HCT116 (cell line): ENCODE measurements at regions not wholly inside any gene's neighbourhood (a gene's known extent, or its start where the extent isn't known, plus 50 kb on each side); places are given as distances from the start of the nearest gene placed in this dataset.
"Not testable (repeated sequence)": the region's sequence is repeated elsewhere in the genome, so short reads cannot be mapped to it uniquely, and the experiment has no call there.

Source experiments
- ATAC-seq: fragments of 200-7000 bp; cut with Tn5 transposase; 2 replicates; pipeline ENCODE4 v1.9.1; 2020; ENCODE audit warnings: mild to moderate bottlenecking, moderate library complexity
- BruUV-seq: library from RNA; stranded (reverse); fragments of 400-500 nt; replicated peaks from 2 replicates; lab custom pipeline; 2021; lab: Mats Ljungman, UMichigan
- CTCF ChIA-PET: fragments of 300-600 bp; sonication (Branson Sonifier 250); formaldehyde crosslinking; loops from one replicate; lab custom pipeline; 2021; ENCODE audit warnings: antibody characterized with exemption; lab: Charles Lee
- POLR2A ChIA-PET: fragments of 300-600, 350-600 bp; sonication (Branson Sonifier 250); formaldehyde crosslinking; loops from one replicate; lab custom pipeline; 2021; ENCODE audit warnings: antibody characterized with exemption; lab: Charles Lee
- RAD21 ChIA-PET, 2 experiments: fragments of 300-600 bp; sonication (Branson Sonifier 250); formaldehyde crosslinking; loops; one replicate each; lab custom pipeline; 2023; ENCODE audit warnings: low total read pairs in 2 of 2; ENCODE audit not compliant: uncharacterized antibody in 2 of 2, unreplicated experiment in 2 of 2, low non-redundant PET in 1 of 2; lab: Charles Lee
- DNase-seq: peaks from one replicate; pipeline ENCODE4 v3.0.0-alpha.2; 2010; ENCODE audit warnings: low read depth, low spot score
- H2AFZ ChIP-seq: fragments of 200-600 bp; shearing (Covaris generic), sonication (generic); 2 replicates; pipeline ENCODE4 v1.6.1; 2017; ENCODE audit warnings: low read depth, mixed run types, mixed read lengths, antibody characterized with exemption, low read length; ENCODE audit not compliant: poor library complexity, severe bottlenecking
- H3K27ac ChIP-seq: 2 replicates; pipeline ENCODE4 v1.5.1; 2012; ENCODE audit warnings: low read depth, low read length
- H3K27me3 ChIP-seq: fragments of 200-600 bp; sonication (generic); 2 replicates; pipeline ENCODE4 v1.6.1; 2016; ENCODE audit warnings: mixed run types, low read length, mixed read lengths; ENCODE audit not compliant: insufficient read depth
- H3K36me3 ChIP-seq, 2 experiments: fragments of 200-500 bp in 1 of 2; fragments of 200-600 bp in 1 of 2; sonication (Bioruptor generic) in 1 of 2; sonication (generic) in 1 of 2; 2 replicates each; pipeline versions ENCODE4 v1.5.1 to v1.6.1; 2014 to 2016; ENCODE audit warnings: low read length in 2 of 2, inconsistent platforms in 1 of 2, mixed read lengths in 1 of 2, mixed run types in 1 of 2; ENCODE audit not compliant: insufficient read depth in 2 of 2, control insufficient read depth in 1 of 2
- H3K4me1 ChIP-seq, 2 experiments: fragments of 200-600 bp in 1 of 2; sonication (generic) in 1 of 2; 2 replicates each; pipeline versions ENCODE4 v1.5.1 to v1.6.1; 2012 to 2017; ENCODE audit warnings: low read length in 2 of 2, inconsistent platforms in 1 of 2, mild to moderate bottlenecking in 1 of 2, mixed read lengths in 1 of 2, mixed run types in 1 of 2, moderate library complexity in 1 of 2; ENCODE audit not compliant: insufficient read depth in 2 of 2, control insufficient read depth in 1 of 2
- H3K4me2 ChIP-seq: fragments of 200-600 bp; sonication (generic); 2 replicates; pipeline ENCODE4 v1.6.1; 2017; ENCODE audit warnings: mixed run types, low read length, mixed read lengths
- H3K4me3 ChIP-seq, 2 experiments: fragments of 200-600 bp in 1 of 2; sonication (generic) in 1 of 2; replicated peaks in 1 of 2; 2 replicates each; pipeline ENCODE4 v1.5.1; 2011 to 2016; ENCODE audit warnings: low read length in 2 of 2, control low read depth in 1 of 2, low read depth in 1 of 2, mild to moderate bottlenecking in 1 of 2, mixed read lengths in 1 of 2, mixed run types in 1 of 2
- H3K79me2 ChIP-seq: fragments of 200-600 bp; sonication (generic); 2 replicates; pipeline ENCODE4 v1.6.1; 2017; ENCODE audit warnings: mild to moderate bottlenecking, mixed run types, low read length, moderate library complexity, mixed read lengths; ENCODE audit not compliant: insufficient read depth
- H3K9ac ChIP-seq: fragments of 200-600 bp; sonication (generic); 2 replicates; pipeline ENCODE4 v1.6.1; 2016; ENCODE audit warnings: low read length, mixed read lengths
- H3K9me2 ChIP-seq: fragments of 200-600 bp; sonication (generic), shearing (Covaris generic); 2 replicates; pipeline ENCODE4 v1.6.1; 2017; ENCODE audit warnings: mixed run types, mild to moderate bottlenecking, moderate library complexity; ENCODE audit not compliant: insufficient read depth
- H3K9me3 ChIP-seq, 2 experiments: fragments of 200-500 bp in 1 of 2; fragments of 200-600 bp in 1 of 2; sonication (Bioruptor generic) in 1 of 2; sonication (generic) in 1 of 2; 2 replicates each; pipeline ENCODE4 v1.6.1; 2014 to 2017; ENCODE audit warnings: low read length in 2 of 2, mixed read lengths in 2 of 2, inconsistent platforms in 1 of 2, low read depth in 1 of 2, mild to moderate bottlenecking in 1 of 2, mixed run types in 1 of 2, moderate library complexity in 1 of 2; ENCODE audit not compliant: control insufficient read depth in 1 of 2, insufficient read depth in 1 of 2
- H4K20me1 ChIP-seq: fragments of 200-600 bp; sonication (generic), shearing (Covaris generic); 2 replicates; pipeline ENCODE4 v1.6.1; 2017; ENCODE audit warnings: mixed run types, mild to moderate bottlenecking, moderate library complexity; ENCODE audit not compliant: insufficient read depth
- CTCF ChIP-seq, 3 experiments: fragments of 200-600 bp in 1 of 3; sonication (generic) in 1 of 3; IDR thresholded peaks in 2 of 3; conservative IDR thresholded peaks in 1 of 3; 2 replicates each; pipeline ENCODE4 v1.5.1; 2012 to 2017; ENCODE audit warnings: low read depth in 2 of 3, low read length in 2 of 3, antibody characterized with exemption in 1 of 3, borderline replicate concordance in 1 of 3, control low read depth in 1 of 3, mild to moderate bottlenecking in 1 of 3, mixed read lengths in 1 of 3, mixed run types in 1 of 3, moderate library complexity in 1 of 3; ENCODE audit not compliant: insufficient read depth in 1 of 3
- EGR1 ChIP-seq: IDR thresholded peaks from 2 replicates; pipeline ENCODE4 v1.6.1; 2012; ENCODE audit warnings: low read depth
- intact Hi-C: fragments of 100-400 bp; cut with micrococcal nuclease; formaldehyde crosslinking; loops from 2 replicates; pipeline ENCODE4 v1.10.0; 2022

DNA sequence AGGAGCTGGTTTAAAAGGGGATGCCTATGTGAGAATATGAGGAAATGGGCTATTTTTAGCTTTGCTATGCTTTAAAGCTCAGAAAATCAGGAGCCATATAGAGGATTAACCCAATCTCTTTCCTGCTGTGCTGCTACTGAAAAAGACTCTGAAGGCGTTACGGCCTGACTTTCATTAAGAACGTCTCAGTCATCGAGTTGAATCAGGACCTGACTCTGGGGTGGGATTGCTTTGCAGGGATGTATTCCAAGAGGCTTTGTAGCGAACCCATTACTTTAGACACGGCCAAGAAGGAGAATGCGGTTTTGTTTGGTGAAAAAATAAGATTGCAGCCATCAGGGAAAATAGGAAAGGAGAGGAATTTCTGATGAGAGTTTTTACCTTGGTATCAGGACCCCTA is 426.9 kb downstream of the CCSER2 start:
- H3K9me2 ChIP-seq = no peaks in the 10 kb centered on the region
- H3K4me3 ChIP-seq = no peak overlapping the region
- H3K79me2 ChIP-seq = no peaks in the 10 kb centered on the region
- H2AFZ ChIP-seq = no peak overlapping the region
- RAD21 ChIA-PET = no interaction called here
- H4K20me1 ChIP-seq = no peaks in the 10 kb centered on the region
- ATAC-seq (no peak), DNase-seq (no peak)
- CTCF ChIA-PET = interaction anchor here (1.1 kb wide), 1 partner anchor 142 kb away, joined by 3 read pairs; no protein-coding TSS in a partner anchor
- no peak overlapping the region for H3K9ac ChIP-seq
- POLR2A ChIA-PET = no interaction called here
- no peak overlapping the region for H3K4me2 ChIP-seq
- TF ChIP-seq CTCF (IDR thresholded peaks at IDR 0.05 in 2 of 3, conservative IDR thresholded peaks at IDR 0.05 in 1 of 3; ENCODE audit: borderline replicate concordance in 1 of 3, insufficient read depth in 1 of 3, low read depth in 2 of 3, low read length in 2 of 3) (no peak), EGR1 (no peak)
- peaks cover 36% of the 10 kb centered on the region; the same call in 1 of the 2 replicates for H3K27me3 ChIP-seq
- H3K4me1 ChIP-seq = no peaks in the 10 kb centered on the region
- no TSS peak for BruUV-seq
- H3K36me3 ChIP-seq = no peaks in the 10 kb centered on the region
- intact Hi-C loops = no loop called here
- H3K9me3 ChIP-seq = no peaks in the 10 kb centered on the region
- no peak overlapping the region for H3K27ac ChIP-seq

- BruUV-seq, H3K9me3 ChIP-seq, H2AFZ ChIP-seq, RAD21 ChIA-PET, ATAC-seq, H3K79me2 ChIP-seq, H3K4me3 ChIP-seq, H3K9me2 ChIP-seq, H3K4me1 ChIP-seq, CTCF ChIA-PET, H3K9ac ChIP-seq, intact Hi-C loops, POLR2A ChIA-PET, DNase-seq, H3K36me3 ChIP-seq, H4K20me1 ChIP-seq, H3K27ac ChIP-seq, H3K4me2 ChIP-seq: not testable (repeated sequence)
- H3K27me3 ChIP-seq = peaks cover 31% of the 10 kb centered on the region; the same call in 1 of the 2 replicates
Measured at GRCh38 chr10:84756653-84757052, 428.3 kb downstream of the CCSER2 start.

GRCh38 chr10:84761994-84762614 is 433.7 kb downstream of the CCSER2 start:
- H3K27me3 ChIP-seq, H3K4me3 ChIP-seq, H3K9ac ChIP-seq, DNase-seq, RAD21 ChIA-PET, BruUV-seq, H4K20me1 ChIP-seq, intact Hi-C loops, H3K27ac ChIP-seq, H3K9me3 ChIP-seq, H3K4me2 ChIP-seq, H3K9me2 ChIP-seq, H3K4me1 ChIP-seq, POLR2A ChIA-PET, H3K79me2 ChIP-seq, CTCF ChIA-PET, H3K36me3 ChIP-seq, H2AFZ ChIP-seq, ATAC-seq: not testable (repeated sequence)
